H1 (cell line): ENCODE measurements at regions not wholly inside any gene's neighbourhood (a gene's known extent, or its start where the extent isn't known, plus 50 kb on each side); places are given as distances from the start of the nearest gene placed in this dataset.

ENCODE experiments used
- BCL11A ChIP-seq, 2 experiments: IDR thresholded peaks; one replicate each; pipeline ENCODE4 v1.6.1; 2011; ENCODE audit warnings: low read depth in 2 of 2, low read length in 2 of 2, mild to moderate bottlenecking in 2 of 2
- JUND ChIP-seq: IDR thresholded peaks from 2 replicates; pipeline ENCODE4 v1.6.1; 2011; ENCODE audit warnings: mild to moderate bottlenecking, improper control_type of control experiment, low read length
- RNF2 ChIP-seq: fragments of 200-900, 300-1000 bp; sonication (generic); IDR thresholded peaks from 2 replicates; pipeline ENCODE4 v1.7.1; 2016; ENCODE audit warnings: borderline replicate concordance, low read depth, mild to moderate bottlenecking, antibody characterized with exemption, low read length; ENCODE audit not compliant: poor library complexity, severe bottlenecking; ENCODE audit errors: missing control alignments
- USF2 ChIP-seq: IDR thresholded peaks from 2 replicates; pipeline ENCODE4 v1.6.1; 2011; ENCODE audit warnings: low read length, improper control_type of control experiment

GRCh38 chr12:92641291-92641690 is 61.5 kb upstream of the PLEKHG7 start (continued):
- TF ChIP-seq USF2 (no peak), RNF2 (no peak), BCL11A (IDR thresholded peaks at IDR 0.05; ENCODE audit: low read depth in 2 of 2, low read length in 2 of 2) (no peak), JUND (no peak)
- TF ChIP-seq, all 59 proteins: peak for 0
